ENCODE measurements at regions not wholly inside any gene's neighbourhood (a gene's known extent, or its start where the extent isn't known, plus 50 kb on each side); places are given as distances from the start of the nearest gene placed in this dataset.
"Not testable (repeated sequence)": the region's sequence is repeated elsewhere in the genome, so short reads cannot be mapped to it uniquely, and the experiment has no call there.

DNA sequence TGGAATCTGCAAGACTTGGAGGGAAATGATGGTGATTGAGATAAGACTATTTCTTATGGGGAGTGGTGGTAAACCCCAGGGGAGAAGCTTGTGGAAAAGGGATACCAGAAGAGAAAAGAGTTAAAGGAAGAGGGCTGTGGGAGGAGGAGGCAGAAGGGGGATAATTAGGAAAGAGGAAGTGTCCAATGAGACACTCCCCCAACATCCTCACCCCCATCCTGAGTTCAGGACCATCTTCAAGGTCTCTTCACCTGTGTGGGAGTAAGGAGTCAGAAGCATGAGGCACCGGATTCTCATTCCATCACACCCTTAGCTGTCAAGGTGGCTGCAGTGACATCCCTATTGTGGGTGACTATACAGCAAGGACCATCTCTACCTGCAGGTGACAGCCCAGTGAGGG lies 106.6 kb upstream of the POC5 start:
- WGBS, 4 donors = 63 to 85% (median 80%) methylated on average over 1 of the region's 1 CpG
- Histone ChIP-seq H3K27me3 (no peaks in the 10 kb centered on the region), H3K27ac (no peak overlapping the region), H3K9me3 (replicated peaks in 1 of 3) (no peaks in the 10 kb centered on the region), H3K36me3 (replicated peaks in 1 of 2) (no peaks in the 10 kb centered on the region), H3K4me1 (replicated peaks in 1 of 2) (no peaks in the 10 kb centered on the region), H3K4me3 (no peak overlapping the region)
- intact Hi-C loops (cut with DNase I) = no loop called here
- DNase-seq = no peak
- no peak for TF ChIP-seq POLR2A (IDR thresholded peaks at IDR 0.05)
- TF ChIP-seq, protein P1, sequence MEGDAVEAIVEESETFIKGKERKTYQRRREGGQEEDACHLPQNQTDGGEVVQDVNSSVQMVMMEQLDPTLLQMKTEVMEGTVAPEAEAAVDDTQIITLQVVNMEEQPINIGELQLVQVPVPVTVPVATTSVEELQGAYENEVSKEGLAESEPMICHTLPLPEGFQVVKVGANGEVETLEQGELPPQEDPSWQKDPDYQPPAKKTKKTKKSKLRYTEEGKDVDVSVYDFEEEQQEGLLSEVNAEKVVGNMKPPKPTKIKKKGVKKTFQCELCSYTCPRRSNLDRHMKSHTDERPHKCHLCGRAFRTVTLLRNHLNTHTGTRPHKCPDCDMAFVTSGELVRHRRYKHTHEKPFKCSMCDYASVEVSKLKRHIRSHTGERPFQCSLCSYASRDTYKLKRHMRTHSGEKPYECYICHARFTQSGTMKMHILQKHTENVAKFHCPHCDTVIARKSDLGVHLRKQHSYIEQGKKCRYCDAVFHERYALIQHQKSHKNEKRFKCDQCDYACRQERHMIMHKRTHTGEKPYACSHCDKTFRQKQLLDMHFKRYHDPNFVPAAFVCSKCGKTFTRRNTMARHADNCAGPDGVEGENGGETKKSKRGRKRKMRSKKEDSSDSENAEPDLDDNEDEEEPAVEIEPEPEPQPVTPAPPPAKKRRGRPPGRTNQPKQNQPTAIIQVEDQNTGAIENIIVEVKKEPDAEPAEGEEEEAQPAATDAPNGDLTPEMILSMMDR (IDR thresholded peaks at IDR 0.05) = no peak

DNA sequence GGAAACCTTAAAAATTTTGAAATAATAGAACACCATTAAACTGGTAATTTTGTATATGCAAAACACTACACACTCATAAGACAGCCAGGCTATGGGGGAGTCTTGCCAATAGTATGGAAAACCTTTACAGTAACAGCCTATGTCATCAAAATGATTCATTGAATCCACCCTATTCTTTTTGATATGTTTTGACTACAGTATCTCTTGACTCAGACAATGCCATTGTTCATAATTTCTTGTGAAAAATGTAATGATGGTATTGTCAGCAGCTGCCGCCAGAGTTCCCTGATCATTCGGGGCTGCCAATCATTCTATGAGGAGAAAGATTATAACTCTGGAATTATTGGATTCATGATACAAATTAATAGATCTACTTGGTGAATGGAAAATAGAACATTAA lies 101.4 kb upstream of the POC5 start:
- TF ChIP-seq, protein P1 (IDR thresholded peaks at IDR 0.05) = no peak
- no peak for TF ChIP-seq POLR2A (IDR thresholded peaks at IDR 0.05)
- intact Hi-C loops (cut with DNase I) = no loop called here
- Histone ChIP-seq H3K4me3 (no peak overlapping the region), H3K4me1 (replicated peaks in 1 of 2) (no peaks in the 10 kb centered on the region), H3K27ac (no peak overlapping the region), H3K36me3 (replicated peaks in 1 of 2) (no peaks in the 10 kb centered on the region), H3K27me3 (no peaks in the 10 kb centered on the region), H3K9me3 (replicated peaks in 1 of 3) (no peaks in the 10 kb centered on the region)
- no peak for DNase-seq
- WGBS, 4 donors = 91 to 98% (median 96%) methylated on average over 2 of the region's 2 CpGs

DNA sequence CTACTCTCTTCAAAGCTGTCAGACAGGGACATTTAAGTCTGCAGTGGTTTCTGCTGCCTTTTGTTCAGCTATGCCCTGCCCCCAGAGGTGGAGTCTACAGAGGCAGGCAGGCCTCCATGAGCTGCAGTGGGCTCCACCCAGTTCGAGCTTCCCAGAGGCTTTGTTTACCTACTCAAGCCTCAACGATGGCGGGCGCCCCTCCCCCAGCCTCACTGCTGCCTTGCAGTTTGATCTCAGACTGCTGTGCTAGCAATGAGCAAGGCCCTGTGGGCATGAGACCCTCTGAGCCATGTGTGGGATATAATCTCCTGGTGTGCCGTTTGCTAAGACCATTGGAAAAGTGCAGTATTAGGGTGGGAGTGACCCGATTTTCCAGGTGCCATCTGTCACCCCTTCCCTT lies 82.5 kb upstream of the POC5 start:
- intact Hi-C loops (cut with DNase I); DNase-seq: not testable (repeated sequence)
- WGBS, 4 donors = 60 to 79% (median 67%) methylated on average over 2 to 6 of the region's 6 CpGs

DNA sequence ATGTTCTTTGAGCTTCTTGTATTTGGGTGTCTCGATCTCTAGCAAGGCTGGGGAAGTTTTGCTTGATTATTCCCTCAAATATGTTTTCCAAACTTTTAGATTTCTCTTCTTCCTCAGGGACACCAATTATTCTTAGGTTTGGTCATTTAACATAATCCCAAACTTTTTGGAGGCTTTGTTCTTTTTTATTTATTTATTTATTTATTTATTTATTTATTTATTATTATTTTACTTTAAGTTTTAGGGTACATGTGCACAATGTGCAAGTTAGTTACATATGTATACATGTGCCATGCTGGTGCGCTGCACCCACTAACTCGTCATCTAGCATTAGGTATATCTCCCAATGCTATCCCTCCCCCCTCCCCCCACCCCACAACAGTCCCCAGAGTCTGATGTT lies 52.1 kb upstream of the POC5 start:
- 75 to 90% (median 85%) methylated on average over 2 to 3 of the region's 3 CpGs for WGBS, 4 donors
- H3K27ac ChIP-seq; H3K9me3 ChIP-seq (replicated peaks in 1 of 3); H3K27me3 ChIP-seq; H3K36me3 ChIP-seq (replicated peaks in 1 of 2); intact Hi-C loops (cut with DNase I); H3K4me1 ChIP-seq (replicated peaks in 1 of 2); H3K4me3 ChIP-seq; DNase-seq: not testable (repeated sequence)

More for the DNA sequence above, 82.5 kb upstream of the POC5 start:
- not testable (repeated sequence) for H3K27ac ChIP-seq; H3K4me1 ChIP-seq (replicated peaks in 1 of 2); H3K27me3 ChIP-seq; H3K9me3 ChIP-seq (replicated peaks in 1 of 3); H3K4me3 ChIP-seq; H3K36me3 ChIP-seq (replicated peaks in 1 of 2)

Small RNAs in the stretch of these regions (small RNA-seq; reads per million reads assigned to genes)
- gene AC108120.2 = 0 reads per million in 2 donors
